CD4-positive, CD25-positive, alpha-beta regulatory T cell (primary cell): ENCODE measurements at regions not wholly inside any gene's neighbourhood (a gene's known extent, or its start where the extent isn't known, plus 50 kb on each side); places are given as distances from the start of the nearest gene placed in this dataset.

ENCODE experiments used
- ATAC-seq, 2 donors: fragments of 150-1000 bp; cut with Tn5 transposase; one replicate each; pipeline ENCODE4 v1.10.0; 2021; ENCODE audit warnings: low read depth in 2 of 2, moderate number of reproducible peaks in 2 of 2, moderate library complexity in 1 of 2
- DNase-seq, 3 donors: peaks; one replicate each; pipeline versions ENCODE4 v3.0.0 to v3.0.0-alpha.2; 2012 to 2022; ENCODE audit warnings: mixed read lengths in 1 of 3
- H3K27ac ChIP-seq: one replicate; pipeline ENCODE4 v1.7.0; 2013; ENCODE audit warnings: mild to moderate bottlenecking, low read length; ENCODE audit not compliant: insufficient read depth, poor library complexity, severe bottlenecking
- H3K27me3 ChIP-seq: one replicate; pipeline ENCODE4 v1.7.0; 2013; ENCODE audit warnings: low read length; ENCODE audit not compliant: control insufficient read depth, insufficient read depth
- H3K36me3 ChIP-seq: one replicate; pipeline ENCODE4 v1.7.0; 2013; ENCODE audit warnings: mild to moderate bottlenecking, low read length, moderate library complexity; ENCODE audit not compliant: control insufficient read depth, insufficient read depth
- H3K4me1 ChIP-seq: 2 replicates; pipeline ENCODE4 v1.7.0; 2013; ENCODE audit warnings: mild to moderate bottlenecking, low read length; ENCODE audit not compliant: insufficient read depth, control insufficient read depth, poor library complexity, severe bottlenecking
- H3K4me3 ChIP-seq: one replicate; pipeline ENCODE4 v1.7.0; 2013; ENCODE audit warnings: low read depth, mild to moderate bottlenecking, low read length, moderate library complexity
- H3K9me3 ChIP-seq, 2 experiments: 1 replicate in 1 of 2; 2 replicates in 1 of 2; pipeline ENCODE4 v1.7.0; 2013; ENCODE audit warnings: low read length in 2 of 2, mild to moderate bottlenecking in 1 of 2, moderate library complexity in 1 of 2; ENCODE audit not compliant: control insufficient read depth in 2 of 2
- H3K27ac Mint-ChIP-seq, 3 donors: one replicate each; pipeline ENCODE4 v1.8.0; 2020 to 2022; ENCODE audit warnings: mild to moderate bottlenecking in 3 of 3, mixed read lengths in 3 of 3, moderate library complexity in 2 of 3
- H3K27me3 Mint-ChIP-seq: one replicate; pipeline ENCODE4 v1.8.0; 2022; ENCODE audit warnings: mild to moderate bottlenecking, mixed read lengths
- H3K36me3 Mint-ChIP-seq: one replicate; pipeline ENCODE4 v1.8.0; 2020; ENCODE audit warnings: mixed read lengths
- H3K4me1 Mint-ChIP-seq, 4 donors: one replicate each; pipeline ENCODE4 v1.8.0; 2020 to 2022; ENCODE audit warnings: mixed read lengths in 4 of 4, mild to moderate bottlenecking in 1 of 4
- H3K4me3 Mint-ChIP-seq, 4 donors: one replicate each; pipeline ENCODE4 v1.8.0; 2020 to 2022; ENCODE audit warnings: mild to moderate bottlenecking in 4 of 4, mixed read lengths in 4 of 4, moderate library complexity in 3 of 4
- H3K9me3 Mint-ChIP-seq, 7 donors: one replicate each; pipeline ENCODE4 v1.8.0; 2020 to 2022; ENCODE audit warnings: mixed read lengths in 7 of 7, mild to moderate bottlenecking in 3 of 7, moderate library complexity in 2 of 7

DNA sequence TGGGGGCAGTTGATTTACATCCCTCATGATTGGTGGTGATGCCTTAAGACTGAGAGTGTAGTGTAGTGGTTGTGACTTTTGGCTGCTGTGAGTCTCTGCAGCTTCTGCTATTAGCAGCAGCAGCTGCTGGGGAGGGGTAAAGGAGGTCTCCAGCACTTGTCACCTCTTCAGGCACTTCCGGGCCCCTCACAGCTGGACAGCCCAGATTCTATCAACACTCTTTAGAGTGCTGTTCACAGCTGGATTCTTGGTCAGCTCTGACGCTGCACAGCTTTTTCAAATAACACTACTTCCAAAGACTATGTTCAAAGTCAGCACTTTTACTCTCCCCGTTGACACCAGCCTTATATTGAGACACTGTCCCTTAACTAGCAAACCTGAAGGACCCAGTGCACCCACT, 396.0 kb downstream of the MEIS1 start:
- Histone ChIP-seq H3K27me3 (no peaks in the 10 kb centered on the region), H3K27ac (no peak overlapping the region), H3K9me3 (no peaks in the 10 kb centered on the region), H3K4me1 (no peaks in the 10 kb centered on the region), H3K4me3 (no peak overlapping the region), H3K36me3 (no peaks in the 10 kb centered on the region)
- Mint-ChIP-seq H3K36me3 (no peaks in the 10 kb centered on the region), H3K4me3 (no peak overlapping the region), H3K4me1 (no peaks in the 10 kb centered on the region), H3K9me3 (peaks cover 0 to 3% (median 2%) of the 10 kb centered on the region in 7 donors), H3K27ac (no peak overlapping the region), H3K27me3 (no peaks in the 10 kb centered on the region)
- DNase-seq (no peak), ATAC-seq (no peak)

DNA sequence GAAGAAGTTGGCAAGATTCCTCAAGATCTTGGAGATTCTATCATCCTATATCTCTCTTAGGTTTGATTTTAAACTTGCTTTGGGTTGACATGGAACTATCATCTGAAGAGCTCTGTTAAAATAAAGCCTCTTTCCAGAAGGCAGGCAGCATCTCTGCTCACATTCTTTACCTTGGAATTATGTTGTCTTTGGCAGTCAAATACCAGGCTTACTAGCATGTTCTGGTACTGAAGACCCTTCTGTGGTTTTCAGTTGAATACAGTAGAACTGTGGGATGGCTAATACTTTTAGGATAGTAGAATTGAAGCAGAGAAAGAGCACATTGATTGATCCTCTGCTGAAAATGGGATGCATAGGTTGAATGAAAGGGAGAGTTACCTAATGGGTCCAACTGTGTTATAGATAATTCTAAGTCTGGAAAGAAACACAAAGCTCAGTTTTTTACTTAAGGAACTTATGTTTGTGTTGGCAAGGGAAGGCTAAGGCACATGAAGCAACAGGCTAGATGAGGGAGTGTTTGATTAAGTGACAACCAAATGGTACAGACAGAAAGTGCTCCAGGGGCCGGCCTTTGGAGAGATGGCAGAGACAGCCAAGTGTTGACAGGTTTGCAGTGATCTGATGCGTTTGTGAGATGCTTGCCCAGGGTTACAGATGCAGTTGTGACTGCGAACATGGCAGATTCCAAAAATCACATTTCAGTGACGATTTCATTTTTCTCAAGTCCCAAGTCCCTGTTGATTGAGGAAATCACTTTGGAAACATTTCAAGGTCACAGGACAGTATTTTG, 397.9 kb downstream of the MEIS1 start:
- Mint-ChIP-seq H3K9me3 (peaks cover 0 to 3% (median 1%) of the 10 kb centered on the region in 7 donors), H3K36me3 (no peaks in the 10 kb centered on the region), H3K27me3 (no peaks in the 10 kb centered on the region), H3K4me3 (no peak overlapping the region), H3K27ac (no peak overlapping the region), H3K4me1 (no peaks in the 10 kb centered on the region)
- Histone ChIP-seq H3K27me3 (no peaks in the 10 kb centered on the region), H3K36me3 (no peaks in the 10 kb centered on the region), H3K9me3 (no peaks in the 10 kb centered on the region), H3K4me1 (no peaks in the 10 kb centered on the region), H3K27ac (no peak overlapping the region), H3K4me3 (no peak overlapping the region)
- ATAC-seq (no peak), DNase-seq (no peak)

DNA sequence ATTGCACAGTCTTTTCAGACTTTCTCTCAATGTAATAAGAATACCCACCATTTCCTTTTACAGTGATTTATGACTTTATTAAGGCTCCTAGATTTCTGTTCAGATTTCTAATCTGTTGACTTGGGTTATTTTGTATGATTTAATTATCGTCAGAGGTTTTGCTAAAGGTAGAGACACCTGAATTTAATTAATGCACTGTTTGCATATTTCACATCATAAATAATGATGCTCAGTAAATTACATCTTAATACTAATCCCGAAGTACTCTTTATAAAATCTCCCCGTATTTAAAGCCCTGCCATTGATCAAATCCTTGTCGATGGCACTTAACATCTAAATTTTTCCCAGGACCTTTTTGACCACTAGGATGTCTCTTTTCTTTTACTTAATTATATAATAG, 399.9 kb downstream of the MEIS1 start:
- H3K36me3 Mint-ChIP-seq = no peaks in the 10 kb centered on the region

DNA sequence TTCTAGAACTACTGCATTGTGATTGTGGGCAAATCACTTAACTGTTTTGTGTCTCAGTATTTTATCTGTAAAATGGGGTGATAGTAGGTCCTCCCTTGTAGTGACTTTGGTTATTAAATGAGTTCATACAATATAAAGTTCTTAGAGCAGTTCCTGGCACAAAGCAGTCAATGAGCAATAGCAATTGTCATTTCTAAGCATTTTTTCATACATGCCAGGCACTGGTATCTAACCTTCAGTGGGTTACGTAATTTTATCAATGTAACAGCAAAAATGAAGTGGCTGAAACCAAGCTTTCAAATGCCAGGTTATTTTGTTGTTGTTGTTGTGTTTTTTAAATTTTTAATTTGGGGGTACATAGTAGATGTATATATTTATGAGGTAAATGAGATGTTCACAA, 401.9 kb downstream of the MEIS1 start:
- Histone ChIP-seq H3K27ac (no peak overlapping the region), H3K9me3 (no peaks in the 10 kb centered on the region), H3K4me1 (no peaks in the 10 kb centered on the region), H3K36me3 (no peaks in the 10 kb centered on the region), H3K4me3 (no peak overlapping the region), H3K27me3 (no peaks in the 10 kb centered on the region)
- no peak overlapping the region for H3K27ac Mint-ChIP-seq
- DNase-seq (no peak), ATAC-seq (no peak)
- H3K36me3 Mint-ChIP-seq = no peaks in the 10 kb centered on the region
- no peak overlapping the region for H3K4me3 Mint-ChIP-seq
- no peaks in the 10 kb centered on the region for H3K4me1 Mint-ChIP-seq
- H3K9me3 Mint-ChIP-seq = peaks cover 0 to 5% (median 0%) of the 10 kb centered on the region in 7 donors
- no peaks in the 10 kb centered on the region for H3K27me3 Mint-ChIP-seq

More for the DNA sequence above, 399.9 kb downstream of the MEIS1 start:
- H3K4me3 ChIP-seq = no peak overlapping the region
- ATAC-seq (no peak), DNase-seq (no peak)
- Mint-ChIP-seq H3K4me1 (no peaks in the 10 kb centered on the region), H3K9me3 (peaks cover 0 to 3% (median 1%) of the 10 kb centered on the region in 7 donors), H3K27me3 (no peaks in the 10 kb centered on the region), H3K4me3 (no peak overlapping the region), H3K27ac (no peak overlapping the region)
- no peak overlapping the region for H3K27ac ChIP-seq
- H3K27me3 ChIP-seq = no peaks in the 10 kb centered on the region
- H3K4me1 ChIP-seq = no peaks in the 10 kb centered on the region
- H3K9me3 ChIP-seq = no peaks in the 10 kb centered on the region
- no peaks in the 10 kb centered on the region for H3K36me3 ChIP-seq

DNA sequence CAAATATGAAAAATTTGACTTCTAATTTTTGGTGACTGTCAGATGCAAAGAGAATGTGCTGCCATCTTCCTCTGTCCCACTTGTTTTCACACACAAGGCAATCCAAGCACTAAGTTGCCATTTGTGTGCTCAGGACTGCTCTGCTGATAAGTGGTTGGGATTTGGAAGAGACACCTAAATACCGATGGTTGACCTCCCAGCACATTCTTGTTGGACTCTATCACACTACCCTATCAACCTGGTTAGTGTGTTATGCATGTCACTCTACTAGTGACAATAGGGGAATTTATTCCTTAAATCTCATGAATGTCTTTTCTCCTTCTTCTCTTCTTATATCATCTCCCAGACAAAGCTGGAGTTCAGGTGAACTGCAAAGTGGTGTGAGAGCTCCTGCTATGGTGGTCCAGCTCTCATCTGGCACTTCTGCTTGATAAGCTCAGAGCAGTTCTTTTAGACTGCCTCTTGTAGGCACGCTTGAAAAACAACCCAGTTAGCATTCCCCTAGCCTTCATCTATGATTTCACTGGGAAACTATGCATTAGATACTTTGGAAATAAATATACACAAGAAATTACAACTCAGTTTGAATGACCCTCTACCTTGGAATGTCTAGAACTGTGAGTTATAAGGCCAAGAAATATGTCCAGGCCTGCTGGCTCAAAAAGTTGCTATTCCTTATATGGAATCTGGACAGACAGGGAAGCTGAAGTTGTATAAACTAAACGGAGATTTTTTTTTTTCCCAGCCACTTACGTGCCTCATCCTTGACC, 404.8 kb downstream of the MEIS1 start:
- ATAC-seq (no peak), DNase-seq (no peak)
- peaks cover 0 to 7% (median 1%) of the 10 kb centered on the region in 7 donors for H3K9me3 Mint-ChIP-seq
- Histone ChIP-seq H3K36me3 (no peaks in the 10 kb centered on the region), H3K27me3 (no peaks in the 10 kb centered on the region), H3K4me1 (no peaks in the 10 kb centered on the region), H3K4me3 (no peak overlapping the region), H3K27ac (no peak overlapping the region), H3K9me3 (no peaks in the 10 kb centered on the region)
- H3K36me3 Mint-ChIP-seq = no peaks in the 10 kb centered on the region
- H3K27me3 Mint-ChIP-seq = peaks cover 4% of the 10 kb centered on the region
- H3K4me1 Mint-ChIP-seq = peaks cover 0 to 4% (median 0%) of the 10 kb centered on the region in 4 donors
- H3K27ac Mint-ChIP-seq = no peak overlapping the region
- no peak overlapping the region for H3K4me3 Mint-ChIP-seq

DNA sequence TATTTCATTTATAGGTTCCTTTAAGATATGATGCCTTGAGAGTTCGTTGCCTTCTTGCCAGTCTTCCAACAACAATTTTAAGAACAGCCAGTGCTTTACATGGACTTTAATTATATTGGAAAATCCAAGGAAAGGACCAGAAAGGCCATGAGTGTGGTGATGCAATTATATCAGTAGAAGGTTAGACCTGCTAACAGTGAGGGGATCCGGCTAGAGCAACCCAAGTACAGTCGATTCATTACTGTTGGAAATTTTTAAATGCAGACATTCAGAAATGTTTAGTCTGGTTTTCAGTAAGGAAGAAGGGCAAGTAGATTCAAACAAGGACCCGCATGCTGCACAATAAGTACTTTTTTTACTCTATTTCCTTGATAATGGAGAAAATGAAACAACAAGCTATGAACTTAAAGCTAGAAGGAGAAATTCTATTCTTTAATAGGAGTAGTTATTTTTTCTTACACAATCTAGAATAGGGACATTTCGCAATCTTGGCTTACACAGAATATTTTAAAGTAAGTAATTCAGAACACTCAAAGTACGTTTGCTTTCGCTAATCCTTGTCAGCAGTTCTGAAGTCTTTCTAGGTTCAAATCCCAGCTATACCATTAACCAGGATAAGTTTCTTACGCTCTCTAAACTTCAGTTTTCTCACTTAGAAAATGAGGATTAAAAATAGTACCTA, 405.5 kb downstream of the MEIS1 start:
- H3K27ac ChIP-seq = no peak overlapping the region
- no peaks in the 10 kb centered on the region for H3K9me3 ChIP-seq
- no peak overlapping the region for H3K4me3 Mint-ChIP-seq
- no peak for ATAC-seq
- peaks cover 4% of the 10 kb centered on the region for H3K27me3 Mint-ChIP-seq
- no peak for DNase-seq
- peaks cover 0 to 7% (median 1%) of the 10 kb centered on the region in 7 donors for H3K9me3 Mint-ChIP-seq
- H3K4me1 ChIP-seq = no peaks in the 10 kb centered on the region
- H3K4me1 Mint-ChIP-seq = peaks cover 0 to 4% (median 0%) of the 10 kb centered on the region in 4 donors
- no peaks in the 10 kb centered on the region for H3K27me3 ChIP-seq
- no peaks in the 10 kb centered on the region for H3K36me3 ChIP-seq
- H3K27ac Mint-ChIP-seq = no peak overlapping the region
- H3K4me3 ChIP-seq = no peak overlapping the region
- H3K36me3 Mint-ChIP-seq = no peaks in the 10 kb centered on the region

DNA sequence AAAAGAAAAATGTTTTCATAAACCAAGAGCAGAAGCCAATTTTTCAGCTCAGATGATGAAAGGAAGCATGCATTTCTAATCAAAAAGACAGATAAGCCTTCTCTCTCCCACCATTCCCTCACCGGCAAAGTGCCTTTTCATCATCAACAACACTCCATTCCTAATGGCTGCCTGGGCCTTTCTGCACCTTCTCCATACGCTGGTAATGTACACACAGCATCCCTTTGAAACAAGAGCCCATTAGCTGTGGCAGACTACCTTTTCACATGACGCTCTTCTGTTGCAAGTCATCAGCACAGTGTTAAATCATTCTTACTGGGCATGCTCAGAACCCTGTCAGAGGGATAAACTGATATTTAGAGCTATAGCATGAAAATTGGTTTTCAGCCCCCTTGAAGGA, 408.9 kb downstream of the MEIS1 start:
- DNase-seq = no peak
- H3K4me3 ChIP-seq = no peak overlapping the region
- Mint-ChIP-seq H3K4me3 (no peak overlapping the region), H3K27ac (peak overlapping the region in 1 of 3 donors; percentile 32), H3K27me3 (peaks cover 4% of the 10 kb centered on the region), H3K9me3 (peaks cover 0 to 7% (median 0%) of the 10 kb centered on the region in 7 donors), H3K4me1 (peaks cover 0 to 4% (median 0%) of the 10 kb centered on the region in 4 donors), H3K36me3 (no peaks in the 10 kb centered on the region)
- ATAC-seq = no peak
- no peak overlapping the region for H3K27ac ChIP-seq
- no peaks in the 10 kb centered on the region for H3K4me1 ChIP-seq
- no peaks in the 10 kb centered on the region for H3K9me3 ChIP-seq
- H3K27me3 ChIP-seq = no peaks in the 10 kb centered on the region
- no peaks in the 10 kb centered on the region for H3K36me3 ChIP-seq
